OCI-M1 (cell line): ENCODE measurements at regions not wholly inside any gene's neighbourhood (a gene's known extent, or its start where the extent isn't known, plus 50 kb on each side); places are given as distances from the start of the nearest gene placed in this dataset.
"Not testable (repeated sequence)": the region's sequence is repeated elsewhere in the genome, so short reads cannot be mapped to it uniquely, and the experiment has no call there.

ENCODE experiments used
- DNase-seq: peaks from one replicate; lab custom pipeline; 2025; lab: John Stamatoyannopoulos, UW

DNA sequence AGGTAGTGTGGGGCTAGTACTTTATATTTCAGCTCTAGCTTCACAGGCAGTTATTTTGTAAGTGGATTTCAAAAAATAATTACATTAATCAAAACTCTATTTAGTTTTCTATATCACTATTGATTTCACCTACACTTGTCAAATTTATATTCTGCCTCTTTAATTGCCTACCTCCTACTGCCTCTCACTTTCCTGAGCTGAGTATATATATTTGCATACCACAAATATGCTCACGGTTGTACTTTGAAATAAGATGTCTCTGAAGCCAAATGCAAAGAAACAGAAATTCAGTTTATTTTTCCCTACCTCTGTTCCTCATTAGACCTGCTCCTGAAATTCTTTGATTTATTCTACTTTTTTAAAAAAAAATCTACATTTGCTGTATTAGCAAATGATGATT lies 309.3 kb upstream of the TGFBR2 start:
- no peak for DNase-seq

DNA sequence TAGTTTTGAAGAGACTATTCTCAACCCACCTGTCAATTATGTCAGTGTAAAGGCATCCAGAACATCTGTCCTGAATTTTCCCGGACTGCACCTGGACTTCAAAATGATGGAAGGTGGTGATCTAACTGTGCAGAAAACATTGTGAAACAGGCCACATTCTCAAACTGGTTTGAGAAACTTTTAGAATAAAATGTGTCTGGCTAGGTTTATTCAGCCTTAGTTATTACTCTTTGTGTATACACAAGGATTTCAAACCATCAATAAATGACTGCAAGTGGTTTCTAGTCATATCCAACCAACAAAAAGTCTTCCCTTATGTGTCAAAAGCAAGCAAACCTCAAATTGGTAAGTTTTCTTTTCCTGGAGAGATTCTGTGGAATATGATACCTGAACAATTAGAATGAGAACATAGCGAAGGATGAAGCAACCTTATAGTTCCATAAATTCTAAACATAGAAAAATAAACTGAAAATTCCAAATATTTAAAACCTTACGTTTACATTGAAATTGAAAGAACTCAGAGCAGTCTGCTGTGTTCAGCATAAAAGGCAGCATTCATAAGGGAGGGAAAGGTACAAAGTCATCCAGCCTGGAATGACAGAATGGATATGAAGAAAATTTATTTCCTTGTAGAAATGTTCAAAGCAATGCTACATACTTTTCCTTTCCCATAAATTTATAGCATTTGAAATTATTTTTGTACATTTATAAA lies 306.6 kb upstream of the TGFBR2 start:
- no peak for DNase-seq

DNA sequence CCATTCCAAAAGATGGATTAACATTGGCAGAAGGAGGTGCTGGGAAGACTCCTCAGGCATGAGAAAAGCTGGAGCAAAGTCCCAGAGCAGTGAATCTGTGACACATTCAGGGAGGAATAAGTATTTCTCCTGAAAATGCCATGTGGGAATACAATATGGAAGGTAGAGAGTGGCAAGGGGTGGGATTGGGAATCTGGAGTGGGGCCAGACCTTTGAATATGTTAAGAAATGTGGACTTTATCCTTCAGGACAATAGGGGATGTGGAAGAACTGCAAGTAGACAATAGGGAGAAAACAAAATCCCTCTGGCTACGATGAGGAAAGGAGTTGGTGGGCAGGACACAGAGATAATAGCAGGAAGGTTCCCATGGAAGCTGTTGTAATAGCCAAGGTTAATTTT lies 305.6 kb upstream of the TGFBR2 start:
- no peak for DNase-seq

DNA sequence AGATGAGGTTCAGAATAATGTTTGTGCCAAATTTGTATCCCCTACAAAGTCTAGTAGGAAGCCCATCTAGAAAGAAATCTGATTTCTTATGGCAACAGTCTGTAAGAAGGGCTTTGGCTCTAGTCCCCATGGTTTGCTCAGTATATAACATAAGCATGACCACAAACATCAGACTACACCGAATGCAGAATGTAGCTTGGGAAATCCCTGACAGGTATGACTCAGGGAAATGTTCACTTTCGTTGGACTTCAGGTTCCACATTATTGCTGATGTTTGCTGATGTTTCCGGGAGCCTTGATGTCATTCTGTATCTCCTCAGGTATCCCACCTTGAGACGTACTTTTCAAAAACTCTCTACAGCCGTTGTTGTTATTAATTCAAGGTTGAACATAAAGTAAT lies 304.4 kb upstream of the TGFBR2 start:
- DNase-seq, result no peak

DNA sequence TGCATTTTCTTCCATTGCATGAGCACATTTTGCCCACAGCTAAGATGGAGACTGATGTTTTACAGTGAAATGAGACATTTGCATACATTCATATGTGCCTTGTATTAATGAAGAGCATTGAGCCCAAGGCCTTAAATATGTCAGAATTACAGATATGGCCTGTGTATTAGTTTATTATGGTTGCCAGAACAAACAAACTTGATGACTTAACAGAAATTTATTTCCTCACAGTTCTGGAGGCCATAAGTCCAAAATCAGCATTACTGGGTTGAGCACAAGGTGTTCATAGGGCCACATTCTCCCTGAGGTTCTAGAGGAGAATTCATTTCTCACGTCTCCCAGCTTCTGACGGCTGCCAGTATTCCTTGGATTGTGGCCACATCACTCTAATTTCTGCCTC lies 302.6 kb upstream of the TGFBR2 start:
- DNase-seq, result no peak

DNA sequence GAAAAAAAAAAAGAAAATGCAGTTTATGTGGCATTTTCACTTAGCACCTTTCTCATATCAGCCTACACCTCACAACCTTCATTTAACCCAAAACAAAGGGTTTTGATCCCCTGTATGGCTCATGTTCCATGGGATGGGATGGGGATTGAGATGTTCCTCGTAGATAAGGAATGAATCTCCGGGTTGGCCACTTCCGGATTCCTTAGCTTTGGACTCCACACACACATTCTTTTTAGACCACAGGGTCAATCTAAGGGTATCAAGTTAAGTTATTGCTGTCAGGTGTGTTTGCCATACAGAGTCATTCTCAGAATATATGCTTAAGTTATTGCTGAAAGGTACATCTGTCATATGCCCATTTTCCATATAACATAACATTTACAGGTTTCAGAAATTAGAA lies 301.4 kb upstream of the TGFBR2 start:
- no peak for DNase-seq

DNA sequence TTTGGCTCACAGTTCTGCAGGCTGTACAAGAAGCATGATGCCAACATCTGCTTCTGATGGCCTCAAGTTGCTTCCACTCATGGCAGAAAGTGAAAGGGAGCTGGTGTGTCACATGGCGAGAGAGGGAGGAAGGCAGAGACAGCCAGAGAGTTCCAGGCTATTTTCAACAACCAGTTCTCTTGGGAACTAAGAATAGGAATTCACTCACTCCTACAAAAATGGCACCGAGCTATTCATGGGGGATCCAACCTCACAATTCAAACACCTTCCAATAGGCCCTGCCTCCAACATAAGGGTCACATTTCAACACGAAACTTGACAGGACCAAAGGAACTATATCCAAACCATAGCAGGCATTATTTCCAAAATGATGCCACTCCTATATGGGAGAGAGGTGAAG lies 299.5 kb upstream of the TGFBR2 start:
- no peak for DNase-seq

DNA sequence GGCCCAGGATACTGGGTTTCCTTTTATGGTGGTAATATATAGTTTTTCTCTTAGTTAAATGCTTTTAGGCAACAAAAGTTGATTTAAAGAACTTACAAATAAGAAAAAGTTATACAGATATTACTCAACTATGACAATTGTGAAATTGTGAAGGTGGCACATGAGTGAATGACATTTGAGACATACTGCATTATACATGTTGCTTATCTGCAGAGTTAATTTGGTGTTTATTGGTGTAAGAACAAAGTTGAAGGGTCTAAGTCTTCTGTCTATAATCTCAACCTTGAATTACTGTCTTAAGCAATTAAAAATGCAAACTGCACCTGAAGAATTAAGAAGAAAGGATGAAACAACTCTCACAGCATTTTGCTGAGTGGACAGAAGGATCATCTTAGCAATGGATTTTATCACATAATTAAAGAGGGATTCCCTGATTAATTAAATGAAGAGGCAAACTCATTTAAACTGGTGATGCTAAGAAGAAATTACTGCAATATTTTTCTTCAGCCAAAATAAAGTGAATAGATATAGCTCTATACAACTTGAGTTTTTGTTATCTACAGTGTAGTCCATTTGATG lies 298.9 kb upstream of the TGFBR2 start:
- no peak for DNase-seq

DNA sequence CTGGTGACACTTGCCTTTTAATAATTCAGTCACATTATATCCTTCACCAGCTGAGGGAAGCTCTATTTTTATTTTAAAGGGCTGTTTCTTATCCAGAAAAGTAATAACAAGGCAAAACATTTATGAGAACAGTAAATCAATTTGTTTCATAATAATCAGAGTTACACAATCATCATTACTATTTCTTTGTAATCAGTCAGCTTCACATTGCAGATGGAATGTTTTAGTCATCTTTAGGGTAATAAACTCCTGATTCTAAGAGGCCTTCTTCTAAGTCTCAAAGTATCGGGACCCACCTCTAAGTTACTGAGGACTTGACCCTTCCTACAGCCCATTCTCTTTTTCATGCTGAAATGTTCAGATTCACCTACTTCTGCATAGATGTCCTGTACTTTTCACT lies 298.3 kb upstream of the TGFBR2 start:
- peak; percentile 5 for DNase-seq

DNA sequence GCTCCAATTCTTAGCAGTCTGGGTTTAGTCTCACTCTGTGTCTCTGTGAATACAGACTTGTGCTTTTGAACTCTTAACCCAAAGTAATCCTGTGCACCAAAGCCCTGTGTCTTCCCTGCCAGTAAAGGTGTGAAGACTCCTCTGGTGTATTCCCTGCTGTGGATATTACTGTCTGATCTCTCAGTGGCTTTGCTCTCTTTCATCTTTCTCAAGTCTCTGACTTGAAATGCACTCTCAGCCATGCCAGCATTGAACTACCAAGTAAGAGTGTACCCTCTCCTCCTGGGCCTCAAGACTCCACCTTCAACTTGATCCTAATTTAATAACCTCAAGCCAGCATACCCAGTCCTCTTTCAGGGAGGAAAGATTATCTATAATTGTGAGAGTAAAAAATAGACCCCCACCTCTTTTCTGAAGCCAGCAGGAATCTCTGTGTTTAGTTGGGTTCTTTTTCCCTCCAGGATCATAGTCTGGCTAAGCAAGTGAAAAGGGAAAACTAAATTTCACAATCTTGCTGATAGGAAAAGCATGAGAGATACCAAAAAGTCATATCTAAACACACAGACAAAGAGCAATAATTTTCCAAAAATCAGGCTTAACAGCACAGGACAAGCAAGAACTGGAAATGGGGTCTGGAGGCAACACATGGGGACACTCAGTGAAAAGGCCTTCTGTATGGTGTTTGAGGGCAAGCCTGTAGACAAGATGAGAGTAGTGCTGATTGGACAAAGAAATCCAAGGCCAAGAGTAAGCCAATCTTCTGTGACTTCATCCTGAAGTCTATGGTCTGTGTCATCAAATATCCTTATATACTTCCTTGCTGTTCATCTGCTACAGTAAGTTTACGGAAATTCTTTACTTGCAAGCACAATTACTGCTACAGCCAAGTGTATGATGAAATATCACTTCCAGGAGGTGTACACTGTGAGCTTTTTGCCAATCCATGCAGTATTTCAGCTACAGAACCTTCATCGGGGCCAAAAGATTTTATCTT lies 296.1 kb upstream of the TGFBR2 start:
- DNase-seq, result no peak

DNA sequence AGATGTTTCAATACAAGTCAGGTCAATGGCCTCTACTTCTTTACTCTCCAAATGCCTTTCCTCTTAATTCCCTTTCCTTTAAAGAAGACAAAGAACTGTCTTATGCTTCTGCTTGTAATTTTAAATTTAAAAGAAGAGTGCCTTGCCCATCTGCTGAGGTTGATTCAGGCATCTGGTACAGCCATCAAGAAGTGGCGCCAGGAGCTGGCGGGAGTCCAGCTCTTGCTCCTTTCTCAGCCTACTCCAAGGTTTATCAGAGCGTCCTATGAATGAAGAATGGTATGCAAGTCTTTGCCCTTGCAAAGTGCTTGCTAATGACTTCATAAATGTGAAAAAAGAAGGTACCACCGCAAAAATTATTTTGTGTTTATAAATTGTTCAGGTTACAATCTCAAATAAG lies 294.6 kb upstream of the TGFBR2 start:
- no peak for DNase-seq

DNA sequence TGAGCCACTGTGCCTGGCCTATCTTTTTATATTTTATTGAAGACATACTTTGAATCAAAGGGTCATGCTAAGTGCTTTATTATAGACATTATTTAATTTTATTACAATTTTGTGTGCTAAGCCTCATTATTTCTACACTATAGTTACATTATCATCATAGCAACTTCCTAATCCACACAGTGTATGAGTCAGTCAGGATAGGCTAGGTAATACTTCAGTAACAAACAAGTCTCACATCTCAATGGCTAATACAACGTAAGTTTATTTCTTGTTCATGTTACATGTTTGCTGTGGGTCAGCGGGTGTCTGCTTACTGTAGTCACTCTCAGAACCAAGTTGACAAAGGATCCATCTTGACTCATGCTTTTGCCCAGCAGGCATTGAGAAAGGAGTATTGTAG lies 292.6 kb upstream of the TGFBR2 start:
- no peak for DNase-seq

DNA sequence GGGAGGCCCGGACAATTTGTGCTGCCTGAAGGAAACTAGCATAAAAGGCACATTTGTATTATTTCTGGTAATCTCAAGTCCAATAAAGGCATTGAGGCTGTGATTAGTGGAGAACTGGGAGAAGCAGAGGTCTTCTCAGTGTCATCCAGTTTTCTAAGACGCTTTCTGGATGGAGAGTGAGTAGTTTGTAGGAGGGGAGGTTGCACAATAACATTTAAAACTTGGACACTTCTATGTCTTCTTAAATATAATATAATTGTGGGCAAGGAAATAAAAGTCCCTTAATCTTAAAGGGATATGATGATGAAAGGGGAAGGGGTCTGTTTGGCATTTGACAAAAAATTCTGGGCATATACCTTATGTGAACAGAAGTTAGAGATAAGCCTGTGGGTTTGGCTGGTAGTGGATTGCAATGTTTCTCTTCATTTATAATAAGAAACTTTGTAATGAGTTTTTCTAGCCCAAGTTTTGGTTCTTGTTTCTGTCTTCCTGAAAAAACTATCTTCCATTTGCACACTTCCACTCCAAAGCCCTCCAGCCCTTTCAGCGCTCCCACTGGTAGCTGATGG lies 291.6 kb upstream of the TGFBR2 start:
- DNase-seq, result peak; percentile 53

DNA sequence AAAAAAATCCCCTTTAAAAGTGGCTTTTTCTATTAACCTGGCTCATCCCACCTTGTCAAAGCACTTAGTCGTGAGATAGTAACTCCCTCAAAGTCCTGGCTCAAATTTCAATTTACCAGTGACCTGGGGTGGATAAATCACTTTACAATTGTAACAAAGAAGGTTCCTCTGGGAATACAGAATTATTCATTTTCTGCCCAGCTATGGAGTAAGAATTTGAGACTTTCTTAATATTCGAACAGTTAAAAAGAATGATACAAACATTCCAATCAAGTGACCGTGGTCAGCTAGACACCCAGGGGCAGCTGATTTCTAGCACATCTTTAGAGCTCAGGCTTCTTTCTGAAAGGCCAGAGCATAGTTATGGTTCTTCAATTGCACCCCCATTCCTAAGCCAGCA lies 291.0 kb upstream of the TGFBR2 start:
- DNase-seq, result no peak

DNA sequence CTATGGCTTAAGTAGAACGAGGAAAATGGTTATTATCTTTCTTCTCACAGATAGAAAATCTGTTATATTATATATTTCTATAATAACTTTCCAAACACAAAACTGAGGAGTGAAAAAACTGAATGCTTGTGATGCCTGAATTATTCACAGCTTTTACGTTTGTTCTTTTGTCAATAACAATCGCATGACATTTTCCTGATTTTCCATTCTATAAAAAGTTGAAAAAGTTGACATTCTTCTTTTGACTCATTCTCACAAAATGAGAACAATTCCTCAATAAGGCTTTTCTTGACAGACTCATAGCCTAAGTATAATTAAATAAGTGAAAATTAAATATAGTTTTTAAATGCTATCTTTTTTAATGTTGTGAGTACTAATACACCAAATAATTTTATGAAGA lies 288.8 kb upstream of the TGFBR2 start:
- DNase-seq, result no peak

DNA sequence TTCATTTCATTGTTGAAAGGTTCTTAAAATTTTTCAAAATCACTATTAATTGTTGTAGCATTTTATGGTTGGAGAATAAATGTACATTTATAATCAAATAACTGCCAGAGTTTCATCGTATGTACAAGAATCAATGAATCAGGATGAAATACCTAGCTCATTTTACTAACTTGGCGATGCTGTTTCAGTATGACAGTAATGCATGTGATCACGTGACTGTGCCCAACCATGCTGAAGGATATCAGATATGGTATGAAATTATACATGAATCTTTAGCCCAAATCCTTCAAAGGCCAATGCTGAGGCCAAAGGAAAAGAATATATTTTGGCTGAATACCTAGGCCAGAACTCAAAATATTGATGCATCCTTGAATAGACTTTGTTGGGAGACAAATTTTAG lies 288.3 kb upstream of the TGFBR2 start:
- no peak for DNase-seq

DNA sequence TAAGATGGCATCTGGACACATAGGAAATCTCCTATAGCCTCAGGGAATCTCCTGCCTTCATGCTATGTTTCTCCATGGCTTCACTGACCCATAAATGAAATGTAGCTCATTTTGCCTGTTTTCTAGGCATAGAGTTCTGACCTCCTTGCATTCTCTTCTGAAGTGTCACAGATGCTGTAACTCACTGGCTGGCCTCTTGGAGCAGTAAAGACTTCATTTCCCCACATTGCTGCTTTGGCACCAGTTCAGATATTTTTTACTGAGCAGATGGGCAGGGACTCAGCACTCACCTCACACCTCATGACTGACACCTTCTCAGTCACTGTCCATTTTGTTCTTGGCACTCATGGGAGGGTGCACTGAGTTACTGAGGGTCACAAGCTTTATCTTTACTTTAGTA lies 286.7 kb upstream of the TGFBR2 start:
- DNase-seq, result peak; percentile 84

DNA sequence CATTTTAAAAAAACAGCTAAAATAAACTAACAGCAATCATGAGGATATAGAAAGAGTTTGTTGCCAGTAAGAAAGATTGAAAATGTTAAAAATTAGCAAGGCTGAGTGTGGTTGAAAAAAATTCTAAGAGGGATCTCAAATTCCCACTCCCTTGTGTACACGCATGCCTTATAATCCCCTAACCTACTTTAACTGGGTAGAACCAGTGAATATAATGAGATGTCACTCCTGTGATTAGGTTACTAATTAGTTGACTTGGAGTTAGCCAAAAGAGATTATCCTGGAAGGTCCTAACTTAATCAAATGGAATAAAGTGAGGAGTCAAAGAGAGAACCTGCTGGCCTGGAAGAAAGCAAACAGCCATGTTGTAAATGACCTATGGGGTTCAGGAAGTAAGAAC lies 286.0 kb upstream of the TGFBR2 start:
- no peak for DNase-seq

DNA sequence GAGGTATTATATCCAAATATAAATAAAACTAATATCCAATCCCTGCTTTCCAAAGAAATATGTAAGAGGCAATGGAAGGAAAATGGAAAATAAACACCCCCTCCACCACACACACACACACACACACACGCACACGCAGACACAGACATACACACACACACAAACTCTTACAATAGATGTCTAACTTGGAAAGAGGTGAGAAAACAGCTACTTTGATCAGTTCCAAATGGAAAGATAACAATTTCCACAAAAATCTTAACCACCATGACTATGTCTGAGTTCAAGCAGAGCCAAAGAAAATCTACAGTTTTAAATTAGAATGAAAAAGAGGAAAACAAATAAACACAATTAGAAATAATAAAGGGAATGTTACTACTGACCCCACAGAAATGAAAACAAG lies 285.3 kb upstream of the TGFBR2 start:
- DNase-seq, result no peak

DNA sequence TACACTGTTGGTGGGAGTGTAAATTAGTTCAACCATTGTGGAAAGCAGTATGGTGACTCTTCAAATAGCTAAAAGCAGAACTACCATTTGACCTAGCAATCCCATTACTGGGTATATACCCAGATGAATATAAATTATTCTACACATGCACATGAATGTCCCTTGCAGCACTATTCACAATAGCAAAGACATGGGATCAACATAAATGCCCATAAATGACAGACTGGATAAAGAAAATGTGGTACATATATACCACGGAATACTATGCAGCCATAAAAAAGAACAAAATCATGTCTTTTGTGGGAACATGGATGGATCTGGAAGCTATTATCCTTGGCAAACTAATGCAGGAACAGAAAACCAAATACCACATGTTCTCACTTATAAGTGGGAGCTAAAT lies 282.8 kb upstream of the TGFBR2 start:
- DNase-seq, result not testable (repeated sequence)

DNA sequence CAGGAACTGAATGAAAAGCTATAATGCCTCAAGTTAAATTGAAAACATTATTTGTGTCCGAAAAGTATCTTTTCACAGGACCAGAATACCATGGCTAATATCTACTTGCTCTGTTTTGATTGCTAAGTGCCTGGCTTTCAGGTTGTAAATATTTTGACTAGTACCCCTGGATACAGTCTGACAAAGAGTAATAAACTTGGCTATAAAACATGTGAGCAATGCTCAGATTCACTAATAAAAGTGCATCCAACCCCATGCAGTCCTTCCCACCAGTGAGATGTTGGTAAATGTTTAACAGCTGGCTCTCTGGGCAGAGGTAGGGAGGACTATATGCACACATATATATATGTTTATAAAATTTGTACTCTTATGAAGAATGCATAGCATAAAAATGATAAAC lies 281.8 kb upstream of the TGFBR2 start:
- no peak for DNase-seq

DNA sequence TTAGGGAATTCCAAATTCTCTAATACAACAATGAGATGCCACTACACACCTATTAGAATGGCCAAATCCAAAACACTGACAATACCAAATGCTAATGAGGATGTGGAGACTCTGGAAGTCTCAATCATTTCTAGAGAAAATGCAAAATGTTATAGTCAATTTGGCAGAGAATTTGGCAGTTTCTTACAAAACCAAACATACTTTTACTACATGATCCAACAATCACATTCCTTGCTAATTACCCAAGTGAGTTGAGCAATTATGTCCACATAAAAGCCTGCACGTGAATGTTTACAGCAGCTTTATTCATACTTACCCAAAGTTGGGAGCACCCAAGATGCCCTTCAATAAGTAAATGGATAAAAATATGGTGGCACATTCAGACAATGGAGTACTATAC lies 278.4 kb upstream of the TGFBR2 start:
- not testable (repeated sequence) for DNase-seq

DNA sequence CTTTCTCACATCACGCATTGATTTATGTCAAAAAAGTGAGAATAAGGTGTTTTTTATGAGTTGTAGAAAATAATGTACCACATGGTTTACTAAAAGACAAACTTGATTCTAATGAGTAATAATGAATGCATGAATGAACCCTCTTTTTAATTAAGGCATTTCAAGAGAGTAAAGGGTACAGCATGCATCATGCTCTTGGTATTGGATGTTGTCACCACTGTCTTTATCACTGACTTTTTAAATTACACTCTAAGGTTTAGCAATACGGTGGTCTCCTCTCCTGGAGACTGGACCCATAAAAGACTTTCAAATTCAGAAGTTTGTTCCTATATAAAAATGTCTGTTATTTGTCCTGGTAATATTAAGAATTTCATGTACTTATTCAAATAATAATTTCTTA lies 277.5 kb upstream of the TGFBR2 start:
- not testable (repeated sequence) for DNase-seq
